IMR-90 (cell line): ENCODE measurements at regions not wholly inside any gene's neighbourhood (a gene's known extent, or its start where the extent isn't known, plus 50 kb on each side); places are given as distances from the start of the nearest gene placed in this dataset.

ENCODE experiments used
- ATAC-seq: fragments of 200-7000 bp; cut with Tn5 transposase; 2 replicates; pipeline ENCODE4 v1.9.1; 2020; ENCODE audit warnings: low read depth, mild to moderate bottlenecking, moderate library complexity
- BruUV-seq: library from RNA; stranded (reverse); fragments of 400-500 nt; replicated peaks from 2 replicates; lab custom pipeline; 2021; lab: Mats Ljungman, UMichigan
- CTCF ChIA-PET: fragments of 300-600 bp; formaldehyde crosslinking; extraction: SDS; loops from one replicate; lab custom pipeline; 2021; ENCODE audit warnings: antibody characterized with exemption; lab: Yijun Ruan, JAX
- POLR2A ChIA-PET: fragments of 300-600 bp; sonication (Branson Sonifier 250); formaldehyde crosslinking; loops from one replicate; lab custom pipeline; 2022; ENCODE audit warnings: antibody characterized with exemption; ENCODE audit not compliant: unreplicated experiment; lab: Charles Lee
- DNase-seq: peaks from one replicate; pipeline ENCODE4 v3.0.0; 2013
- H2AFZ ChIP-seq: replicated peaks from 2 replicates; pipeline ENCODE3; 2013; ENCODE audit warnings: low read length, mild to moderate bottlenecking; ENCODE audit not compliant: poor library complexity
- H2AK5ac ChIP-seq: 2 replicates; pipeline ENCODE4 v1.6.1; 2013; ENCODE audit warnings: low read depth, low read length, inconsistent platforms
- H2AK9ac ChIP-seq: replicated peaks from 2 replicates; pipeline ENCODE3; 2013; ENCODE audit warnings: mild to moderate bottlenecking, low read depth, low read length, moderate library complexity; ENCODE audit not compliant: poor library complexity
- H2BK120ac ChIP-seq: 2 replicates; pipeline ENCODE4 v1.6.1; 2013; ENCODE audit warnings: low read depth, low read length, inconsistent platforms
- H2BK15ac ChIP-seq: 3 replicates; pipeline ENCODE4 v1.6.1; 2013; ENCODE audit warnings: low read depth, low read length, inconsistent platforms
- H2BK20ac ChIP-seq: 2 replicates; pipeline ENCODE4 v1.6.1; 2013; ENCODE audit warnings: low read depth, mild to moderate bottlenecking, inconsistent platforms, low read length, moderate library complexity
- H2BK5ac ChIP-seq: 2 replicates; pipeline ENCODE4 v1.6.1; 2013; ENCODE audit warnings: mild to moderate bottlenecking, low read depth, low read length, inconsistent platforms; ENCODE audit not compliant: poor library complexity, severe bottlenecking
- H3K14ac ChIP-seq: replicated peaks from 2 replicates; pipeline ENCODE4 v1.6.1; 2013; ENCODE audit warnings: low read depth, low read length, inconsistent platforms
- H3K18ac ChIP-seq: 2 replicates; pipeline ENCODE4 v1.6.1; 2013; ENCODE audit warnings: low read depth, low read length, control low read depth
- H3K23ac ChIP-seq: 2 replicates; pipeline ENCODE4 v1.6.1; 2013; ENCODE audit warnings: low read depth, low read length, inconsistent platforms
- H3K27ac ChIP-seq: 2 replicates; pipeline ENCODE4 v1.5.1; 2013; ENCODE audit warnings: mild to moderate bottlenecking, control low read depth, low read length; ENCODE audit not compliant: insufficient read depth
- H3K27me3 ChIP-seq: 2 replicates; pipeline ENCODE4 v1.6.1; 2013; ENCODE audit warnings: low read length; ENCODE audit not compliant: control insufficient read depth, insufficient read depth
- H3K36me3 ChIP-seq: 2 replicates; pipeline ENCODE4 v1.6.1; 2013; ENCODE audit warnings: low read length, mixed read lengths; ENCODE audit not compliant: control insufficient read depth, insufficient read depth
- H3K4ac ChIP-seq: 2 replicates; pipeline ENCODE4 v1.6.1; 2013; ENCODE audit warnings: low read depth, low read length, inconsistent platforms
- H3K4me1 ChIP-seq: 2 replicates; pipeline ENCODE4 v1.6.1; 2013; ENCODE audit warnings: low read length, mixed read lengths; ENCODE audit not compliant: control insufficient read depth, insufficient read depth
- H3K4me2 ChIP-seq: 2 replicates; pipeline ENCODE4 v1.6.1; 2013; ENCODE audit warnings: low read depth, mild to moderate bottlenecking, control low read depth, low read length, moderate library complexity
- H3K4me3 ChIP-seq: 2 replicates; pipeline ENCODE4 v1.5.1; 2013; ENCODE audit warnings: low read depth, mild to moderate bottlenecking, control low read depth, low read length, moderate library complexity; ENCODE audit not compliant: insufficient read depth
- H3K56ac ChIP-seq: 2 replicates; pipeline ENCODE4 v1.6.1; 2013; ENCODE audit warnings: low read length, inconsistent platforms; ENCODE audit not compliant: insufficient read depth; ENCODE audit errors: extremely low read depth
- H3K79me1 ChIP-seq, 2 experiments: 2 replicates each; pipeline ENCODE4 v1.6.1; 2013; ENCODE audit warnings: low read length in 2 of 2, inconsistent platforms in 1 of 2, low read depth in 1 of 2
- H3K9ac ChIP-seq: 2 replicates; pipeline ENCODE4 v1.6.1; 2013; ENCODE audit warnings: low read depth, low read length, control low read depth
- H3K9me1 ChIP-seq: 2 replicates; pipeline ENCODE4 v1.6.1; 2013; ENCODE audit warnings: low read length, inconsistent platforms; ENCODE audit not compliant: insufficient read depth
- H3K9me3 ChIP-seq: 2 replicates; pipeline ENCODE4 v1.6.1; 2013; ENCODE audit warnings: low read length; ENCODE audit not compliant: control insufficient read depth, insufficient read depth
- H4K20me1 ChIP-seq: 2 replicates; pipeline ENCODE4 v1.6.1; 2013; ENCODE audit warnings: low read length, inconsistent platforms; ENCODE audit not compliant: insufficient read depth
- H4K5ac ChIP-seq: 2 replicates; pipeline ENCODE4 v1.6.1; 2013; ENCODE audit warnings: mild to moderate bottlenecking, low read depth, low read length, control low read depth
- H4K8ac ChIP-seq, 2 experiments: 2 replicates each; pipeline ENCODE4 v1.6.1; 2013; ENCODE audit warnings: low read depth in 2 of 2, low read length in 2 of 2, control low read depth in 1 of 2, inconsistent platforms in 1 of 2
- H4K91ac ChIP-seq: 2 replicates; pipeline ENCODE4 v1.6.1; 2013; ENCODE audit warnings: low read depth, low read length, inconsistent platforms; ENCODE audit not compliant: insufficient read depth
- BHLHE40 ChIP-seq: fragments of 150-350 bp; IDR thresholded peaks from 2 replicates; pipeline ENCODE4 v1.6.1; 2016; ENCODE audit warnings: mild to moderate bottlenecking, low read depth, low read length
- CEBPB ChIP-seq: IDR thresholded peaks from 2 replicates; pipeline ENCODE4 v1.6.1; 2012; ENCODE audit warnings: low read depth, low read length, improper control_type of control experiment
- CHD1 ChIP-seq: IDR thresholded peaks from 2 replicates; pipeline ENCODE4 v1.6.1; 2012; ENCODE audit warnings: low read depth, low read length, improper control_type of control experiment
- CTCF ChIP-seq: conservative IDR thresholded peaks from 2 replicates; pipeline ENCODE4 v1.5.1; 2012; ENCODE audit warnings: mild to moderate bottlenecking, low read depth, low read length, improper control_type of control experiment
- FOS ChIP-seq: fragments of 150-350 bp; IDR thresholded peaks from 2 replicates; pipeline ENCODE4 v1.6.1; 2016; ENCODE audit warnings: low read depth, low read length
- MAFK ChIP-seq: IDR thresholded peaks from 2 replicates; pipeline ENCODE4 v1.6.1; 2012; ENCODE audit warnings: low read depth, low read length, improper control_type of control experiment
- MAZ ChIP-seq: IDR thresholded peaks from 2 replicates; pipeline ENCODE4 v1.6.1; 2012; ENCODE audit warnings: low read depth, mild to moderate bottlenecking, low read length, improper control_type of control experiment, moderate library complexity, borderline replicate concordance
- MXI1 ChIP-seq: IDR thresholded peaks from 2 replicates; pipeline ENCODE4 v1.6.1; 2012; ENCODE audit warnings: low read depth, mild to moderate bottlenecking, low read length, moderate library complexity, borderline replicate concordance
- NFE2L2 ChIP-seq: fragments of 150-350 bp; IDR thresholded peaks from 2 replicates; pipeline ENCODE4 v1.6.1; 2016; ENCODE audit warnings: low read depth, mild to moderate bottlenecking, low read length
- POLR2A ChIP-seq: IDR thresholded peaks from 2 replicates; pipeline ENCODE4 v1.6.1; 2012; ENCODE audit warnings: mild to moderate bottlenecking, low read depth, low read length
- RAD21 ChIP-seq: IDR thresholded peaks from 2 replicates; pipeline ENCODE4 v1.6.1; 2012; ENCODE audit warnings: low read length, improper control_type of control experiment
- RCOR1 ChIP-seq: IDR thresholded peaks from 2 replicates; pipeline ENCODE4 v1.6.1; 2012; ENCODE audit warnings: mild to moderate bottlenecking, low read length, improper control_type of control experiment; ENCODE audit not compliant: insufficient replicate concordance
- RFX5 ChIP-seq: IDR thresholded peaks from 2 replicates; pipeline ENCODE4 v1.8.0; 2012; ENCODE audit warnings: low read depth, mild to moderate bottlenecking, low read length, moderate library complexity
- SMC3 ChIP-seq: fragments of 150-350 bp; IDR thresholded peaks from 2 replicates; pipeline ENCODE4 v1.6.1; 2016; ENCODE audit warnings: low read depth, mild to moderate bottlenecking, antibody characterized with exemption, low read length, moderate library complexity
- WGBS, 2 experiments: methylation state at CpG; one replicate each; pipeline versions ENCODE4 v1.1.5 to v1.1.7; 2013; ENCODE audit warnings: missing lambda C conversion rate in 2 of 2; ENCODE audit not compliant: insufficient read length in 1 of 2; ENCODE audit errors: extremely low coverage in 2 of 2; 5-methylcytosine and 5-hydroxymethylcytosine counted together
- dilution Hi-C: fragments of 300-500 bp; cut with HindIII; formaldehyde crosslinking; loops from one replicate; pipeline ENCODE4 v1.14.3; 2018; ENCODE audit warnings: low sequenced_read_pairs; ENCODE audit not compliant: unreplicated experiment
- in situ Hi-C: fragments of 300-500 bp; cut with MboI; formaldehyde crosslinking; loops from 3 replicates; pipeline ENCODE4 v1.14.3; 2019; ENCODE audit warnings: low sequenced_read_pairs, inconsistent platforms, mixed read lengths
- intact Hi-C: fragments of 100-400 bp; cut with micrococcal nuclease; formaldehyde crosslinking; loops from 2 replicates; pipeline ENCODE4 v1.10.0; 2022
- TF ChIP-seq, protein P1 (sequence below): fragments of 150-350 bp; IDR thresholded peaks from 2 replicates; pipeline ENCODE4 v1.6.1; 2016; ENCODE audit warnings: low read depth, mild to moderate bottlenecking, low read length, moderate library complexity, borderline replicate concordance
- TF ChIP-seq, protein P2 (sequence below): fragments of 150-350 bp; IDR thresholded peaks from 2 replicates; pipeline ENCODE4 v1.6.1; 2017; ENCODE audit warnings: mild to moderate bottlenecking, antibody characterized with exemption, low read length, low read depth

- no peak overlapping the region for H2AK5ac ChIP-seq
- H3K9ac ChIP-seq: no peak overlapping the region
- H3K23ac ChIP-seq: no peak overlapping the region
- H3K9me1 ChIP-seq: no peaks in the 10 kb centered on the region
- dilution Hi-C loops: no loop called here
- TF ChIP-seq, protein P1, sequence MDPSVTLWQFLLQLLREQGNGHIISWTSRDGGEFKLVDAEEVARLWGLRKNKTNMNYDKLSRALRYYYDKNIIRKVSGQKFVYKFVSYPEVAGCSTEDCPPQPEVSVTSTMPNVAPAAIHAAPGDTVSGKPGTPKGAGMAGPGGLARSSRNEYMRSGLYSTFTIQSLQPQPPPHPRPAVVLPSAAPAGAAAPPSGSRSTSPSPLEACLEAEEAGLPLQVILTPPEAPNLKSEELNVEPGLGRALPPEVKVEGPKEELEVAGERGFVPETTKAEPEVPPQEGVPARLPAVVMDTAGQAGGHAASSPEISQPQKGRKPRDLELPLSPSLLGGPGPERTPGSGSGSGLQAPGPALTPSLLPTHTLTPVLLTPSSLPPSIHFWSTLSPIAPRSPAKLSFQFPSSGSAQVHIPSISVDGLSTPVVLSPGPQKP: no peak
- no peak for TF ChIP-seq CHD1
- TF ChIP-seq MAZ: no peak
- no peak for TF ChIP-seq MXI1
- no peak for TF ChIP-seq FOS
- TF ChIP-seq CTCF: no peak
- TF ChIP-seq MAFK: no peak
- TF ChIP-seq, protein P2, sequence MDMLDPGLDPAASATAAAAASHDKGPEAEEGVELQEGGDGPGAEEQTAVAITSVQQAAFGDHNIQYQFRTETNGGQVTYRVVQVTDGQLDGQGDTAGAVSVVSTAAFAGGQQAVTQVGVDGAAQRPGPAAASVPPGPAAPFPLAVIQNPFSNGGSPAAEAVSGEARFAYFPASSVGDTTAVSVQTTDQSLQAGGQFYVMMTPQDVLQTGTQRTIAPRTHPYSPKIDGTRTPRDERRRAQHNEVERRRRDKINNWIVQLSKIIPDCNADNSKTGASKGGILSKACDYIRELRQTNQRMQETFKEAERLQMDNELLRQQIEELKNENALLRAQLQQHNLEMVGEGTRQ: no peak
- TF ChIP-seq SMC3: no peak
- no peak for TF ChIP-seq POLR2A
- no peak for TF ChIP-seq NFE2L2
- TF ChIP-seq RAD21: no peak
- no peak for TF ChIP-seq BHLHE40
- TF ChIP-seq CEBPB: no peak
- no peak for TF ChIP-seq RFX5
- TF ChIP-seq RCOR1: no peak
- H3K4me2 ChIP-seq: no peak overlapping the region
- WGBS, 2 experiments: no CpG with 5 or more reads among the region's 1 CpG
- in situ Hi-C loops: no loop called here
- H4K91ac ChIP-seq: no peak overlapping the region
- H4K20me1 ChIP-seq: no peaks in the 10 kb centered on the region
- no peak overlapping the region for H4K5ac ChIP-seq
- intact Hi-C loops: no loop called here
- H2BK5ac ChIP-seq: no peak overlapping the region
- no peaks in the 10 kb centered on the region for H3K4me1 ChIP-seq
- no peak overlapping the region for H3K4me3 ChIP-seq
- no peak overlapping the region for H3K14ac ChIP-seq
- no peak for ATAC-seq
- H3K27me3 ChIP-seq: no peaks in the 10 kb centered on the region
- H4K8ac ChIP-seq: no peak overlapping the region
- POLR2A ChIA-PET: no interaction called here
- no peak overlapping the region for H3K56ac ChIP-seq
- H2BK15ac ChIP-seq: no peak overlapping the region
- CTCF ChIA-PET: no interaction called here
- DNase-seq: no peak
- H3K79me1 ChIP-seq: no peaks in the 10 kb centered on the region
- no peak overlapping the region for H3K18ac ChIP-seq
- H2BK120ac ChIP-seq: no peak overlapping the region
- H3K4ac ChIP-seq: no peak overlapping the region
- H3K27ac ChIP-seq: no peak overlapping the region
- H2AK9ac ChIP-seq: no peak overlapping the region
- no peak overlapping the region for H2BK20ac ChIP-seq
- peaks cover 6% of the 10 kb centered on the region for H3K9me3 ChIP-seq
- no peak overlapping the region for H2AFZ ChIP-seq
- no TSS peak for BruUV-seq
- no peaks in the 10 kb centered on the region for H3K36me3 ChIP-seq
These were observed 457.7 kb upstream of the CHD1 start for GRCh38 chr5:99386406-99387077.
